HL-60/S4 treated with phorbol 12-myristate 13-acetate at 8.2 ng/mL for 4 days and 3 days (cell line): ENCODE measurements at regions not wholly inside any gene's neighbourhood (a gene's known extent, or its start where the extent isn't known, plus 50 kb on each side); places are given as distances from the start of the nearest gene placed in this dataset.
"Not testable (repeated sequence)": the region's sequence is repeated elsewhere in the genome, so short reads cannot be mapped to it uniquely, and the experiment has no call there.

Experiments
- in situ Hi-C: fragments of 300-500 bp; cut with MboI; formaldehyde crosslinking; loops from 2 replicates; pipeline ENCODE4 v1.15.0; 2022; ENCODE audit warnings: low sequenced_read_pairs

DNA sequence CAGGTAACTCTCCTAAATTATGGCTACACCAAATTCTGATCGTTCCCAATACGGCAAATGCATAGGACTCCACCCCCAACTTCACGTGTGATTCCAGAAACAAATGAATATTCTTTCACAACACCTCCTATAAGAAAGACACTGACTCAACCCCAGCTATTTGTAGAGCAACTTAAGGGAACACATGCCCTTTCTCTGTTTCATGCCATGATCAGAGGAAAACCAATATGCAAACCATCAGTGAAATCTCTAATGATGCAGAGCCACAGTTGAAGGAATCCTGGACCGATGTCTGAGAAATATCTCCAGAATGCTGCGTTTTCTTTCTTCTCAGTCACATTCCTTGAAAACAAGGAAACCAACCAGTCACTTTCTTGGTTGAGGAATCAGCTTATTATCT is 164.2 kb upstream of the PTBP2 start:
- in situ Hi-C loops = no loop called here

DNA sequence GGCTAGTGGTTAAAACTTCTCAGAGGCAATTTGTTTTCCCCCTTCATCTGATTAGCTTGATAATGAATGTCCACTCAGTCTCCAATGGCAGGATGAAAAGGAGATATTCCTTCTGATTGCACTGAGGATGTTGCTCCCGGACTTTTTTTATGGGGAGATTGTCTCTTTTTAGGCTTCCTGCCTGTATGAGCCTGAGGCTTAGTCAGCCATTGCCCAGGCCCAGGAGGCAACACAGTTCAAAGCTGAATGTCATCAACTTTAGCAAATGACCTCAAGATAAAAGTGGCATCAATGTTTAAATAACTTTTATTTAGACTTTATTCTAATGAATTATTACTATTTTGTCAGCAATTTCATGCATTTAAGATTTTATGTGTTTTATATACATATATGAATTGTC is 162.9 kb upstream of the PTBP2 start:
- in situ Hi-C loops = no loop called here

- in situ Hi-C loops = no loop called here
These were observed 162.4 kb upstream of the PTBP2 start for GRCh38 chr1:96559181-96559580.

DNA sequence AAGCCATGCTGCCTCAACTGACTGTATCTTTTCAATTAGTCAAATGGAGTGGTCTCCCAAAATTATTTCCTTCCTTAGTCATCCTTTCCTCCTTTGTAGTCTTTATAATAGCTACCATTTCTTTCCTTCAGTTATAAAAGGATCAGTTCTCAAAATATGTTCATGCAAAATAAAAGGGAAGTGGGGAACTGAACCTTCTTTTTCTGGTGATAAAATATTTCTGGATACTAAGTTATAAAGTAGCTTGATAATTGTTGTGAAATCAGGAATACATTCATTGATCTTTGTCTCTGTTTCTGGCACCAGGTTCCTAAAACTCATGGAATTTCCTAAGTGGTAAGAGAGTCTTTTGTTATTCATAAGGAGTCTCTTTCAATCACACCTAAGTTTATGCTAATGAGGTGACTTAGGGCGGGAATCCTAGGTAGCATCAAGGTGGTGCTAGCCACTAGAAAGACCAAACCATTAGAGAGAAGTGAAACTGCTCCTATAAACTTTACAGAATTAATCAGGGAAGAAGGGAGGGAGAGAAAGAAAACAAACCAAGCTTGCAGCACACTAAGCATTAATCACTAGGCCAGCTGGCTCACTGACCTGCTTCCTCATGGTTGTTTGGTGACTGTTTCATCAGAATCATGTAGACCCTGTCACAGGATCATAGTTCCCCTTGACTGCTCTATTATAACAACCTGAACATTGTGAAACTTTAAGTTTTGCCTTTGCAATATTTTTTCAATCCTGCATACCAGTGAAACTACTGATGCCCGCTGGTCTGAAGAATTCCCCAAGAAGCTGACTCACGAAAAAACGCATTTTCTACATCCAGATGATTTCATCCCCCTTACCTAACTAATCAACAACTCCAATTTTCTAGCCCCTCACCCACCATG is 161.6 kb upstream of the PTBP2 start:
- in situ Hi-C loops = no loop called here

DNA sequence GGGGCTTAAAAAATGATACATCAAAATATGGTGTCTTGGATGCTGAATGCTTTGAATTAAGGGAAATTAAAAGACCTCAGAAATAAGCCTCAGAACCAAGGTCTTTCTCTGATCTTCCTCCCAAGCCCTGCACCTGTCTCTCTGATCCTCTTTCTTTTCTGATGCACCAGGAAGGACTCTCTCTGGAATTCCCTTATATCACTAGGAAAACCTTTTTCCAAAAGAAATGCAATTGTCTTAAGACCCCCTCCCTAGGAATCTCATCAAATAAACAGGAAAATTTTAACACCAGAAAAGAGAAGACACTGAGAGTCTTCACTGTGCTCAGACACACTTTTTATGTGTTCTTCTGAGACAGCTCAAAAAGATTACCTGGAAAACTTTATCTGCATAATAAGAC is 159.5 kb upstream of the PTBP2 start:
- in situ Hi-C loops = no loop called here

DNA sequence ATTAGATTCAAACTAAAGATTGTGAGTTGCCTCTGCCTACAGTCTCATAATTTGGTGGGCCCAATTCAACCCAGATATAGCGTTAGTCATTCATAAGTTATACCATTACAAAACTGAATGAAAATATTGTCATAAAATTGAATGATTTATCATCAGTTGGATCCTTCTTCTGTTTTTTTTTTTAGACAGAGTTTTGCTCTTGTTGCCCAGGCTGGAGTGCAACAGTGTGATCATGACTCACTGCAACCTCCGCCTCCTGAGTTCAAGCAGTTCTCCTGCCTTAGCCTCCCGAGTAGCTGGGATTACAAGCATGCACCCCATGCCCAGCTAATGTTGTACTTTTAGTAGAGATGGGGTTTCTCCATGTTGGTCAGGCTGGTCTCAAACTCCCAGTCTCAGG is 157.2 kb upstream of the PTBP2 start:
- in situ Hi-C loops = not testable (repeated sequence)

GRCh38 chr1:96565546-96565945 is 156.0 kb upstream of the PTBP2 start:
- in situ Hi-C loops = no loop called here

GRCh38 chr1:96568639-96569038 is 152.9 kb upstream of the PTBP2 start:
- in situ Hi-C loops = no loop called here

DNA sequence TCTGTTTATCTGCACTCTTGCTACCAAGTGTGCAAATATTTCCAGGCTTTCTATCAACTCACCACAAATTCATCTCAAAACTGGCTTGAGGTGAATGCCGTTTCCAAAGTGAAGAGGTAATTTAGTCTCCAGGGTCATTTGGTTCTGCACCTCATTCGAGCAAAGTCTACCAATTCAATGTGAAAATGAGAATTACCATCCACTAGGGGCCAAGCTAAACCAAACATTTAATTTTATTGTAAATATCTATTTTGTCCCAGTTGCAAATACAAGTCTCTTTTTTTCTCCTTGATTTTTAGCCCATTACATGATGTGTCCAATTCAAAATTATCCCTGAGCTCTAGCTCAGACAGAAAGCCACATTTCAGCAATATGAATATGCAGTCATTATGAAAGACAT is 152.3 kb upstream of the PTBP2 start:
- in situ Hi-C loops = no loop called here

GRCh38 chr1:96579636-96580035 is 141.9 kb upstream of the PTBP2 start:
- in situ Hi-C loops = no loop called here

- in situ Hi-C loops = no loop called here
These were observed 140.7 kb upstream of the PTBP2 start for GRCh38 chr1:96580920-96581319.

DNA sequence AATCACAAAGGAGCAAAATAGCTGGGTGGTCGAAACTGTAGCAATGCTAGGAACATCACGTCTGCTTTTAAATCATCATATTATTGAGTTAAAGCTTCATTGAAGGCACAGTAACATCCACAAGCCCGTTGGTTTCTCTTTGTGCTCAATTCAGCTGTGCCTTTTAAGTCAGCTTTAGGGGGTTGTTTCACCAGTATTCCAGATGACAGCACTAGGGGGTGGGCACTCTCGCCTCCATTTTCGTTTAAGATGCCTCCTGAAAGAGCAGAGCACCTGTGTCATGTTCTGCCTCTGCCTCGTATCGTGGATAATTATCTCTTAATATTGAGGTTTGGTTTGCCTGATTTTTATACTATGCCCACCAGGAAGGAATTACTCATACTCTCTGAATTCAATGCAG is 139.8 kb upstream of the PTBP2 start:
- in situ Hi-C loops = no loop called here

DNA sequence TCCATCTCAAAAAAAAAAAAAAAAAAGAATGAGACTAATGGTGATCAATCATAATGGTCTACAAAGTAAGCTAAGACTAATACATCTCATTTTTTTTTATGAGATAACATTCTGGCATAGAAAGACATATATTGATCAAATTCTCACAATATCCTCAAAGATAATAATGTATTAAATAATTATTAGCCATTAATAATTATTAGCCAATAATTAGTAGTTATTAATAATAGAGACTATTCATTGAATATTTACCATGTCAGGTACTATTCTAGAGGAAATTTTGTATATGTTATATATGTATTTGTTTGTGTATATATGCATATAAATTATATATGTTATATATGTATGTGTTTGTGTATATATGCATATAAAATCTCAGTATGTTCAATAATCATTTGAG is 137.7 kb upstream of the PTBP2 start:
- in situ Hi-C loops = no loop called here

GRCh38 chr1:96587222-96587621 is 134.4 kb upstream of the PTBP2 start:
- in situ Hi-C loops = no loop called here

DNA sequence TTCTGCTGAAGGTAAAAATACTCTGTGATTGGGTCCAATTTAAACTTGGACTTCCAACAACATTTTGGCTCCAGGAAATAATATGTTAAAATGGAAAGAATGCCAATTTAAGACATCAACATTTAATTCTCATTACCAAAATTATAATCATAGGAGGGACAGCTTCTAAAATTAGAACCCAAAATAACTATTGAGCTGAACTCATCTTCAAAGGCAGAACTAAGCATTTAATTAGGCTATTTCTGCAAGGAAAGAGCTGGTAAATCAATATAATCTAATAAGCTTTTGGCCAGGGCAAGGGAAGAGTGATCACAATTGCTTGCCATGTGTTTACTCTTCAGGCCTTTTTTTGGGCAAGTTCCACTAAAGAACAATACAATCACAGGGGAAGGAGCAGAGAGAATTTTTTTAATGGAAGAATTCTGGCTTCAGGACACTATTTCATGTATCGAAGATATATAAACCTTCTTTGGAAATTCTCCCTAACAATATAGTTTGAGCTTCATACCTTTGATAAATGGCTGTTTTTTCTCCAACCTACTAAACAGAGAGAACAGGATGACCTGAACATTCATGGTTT is 133.1 kb upstream of the PTBP2 start:
- in situ Hi-C loops = no loop called here

DNA sequence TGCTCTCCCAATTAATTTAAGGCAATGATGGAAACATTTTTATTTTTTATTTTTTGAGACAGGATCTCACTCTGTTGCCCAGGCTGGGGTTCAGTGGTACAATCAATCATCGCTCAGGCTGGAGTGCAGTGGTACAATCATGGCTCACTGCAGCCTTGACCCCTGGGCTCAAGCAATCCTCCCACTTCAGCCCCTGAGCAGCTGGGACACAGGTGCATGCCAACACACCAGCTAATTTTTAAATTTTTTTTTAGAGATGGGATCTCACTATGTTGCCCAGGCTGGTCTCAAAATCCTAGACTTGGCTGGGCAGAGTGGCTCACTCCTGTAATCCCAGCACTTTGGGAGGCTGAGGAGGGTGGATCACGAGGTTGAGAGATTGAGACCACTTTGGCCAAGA is 126.1 kb upstream of the PTBP2 start:
- in situ Hi-C loops = not testable (repeated sequence)

DNA sequence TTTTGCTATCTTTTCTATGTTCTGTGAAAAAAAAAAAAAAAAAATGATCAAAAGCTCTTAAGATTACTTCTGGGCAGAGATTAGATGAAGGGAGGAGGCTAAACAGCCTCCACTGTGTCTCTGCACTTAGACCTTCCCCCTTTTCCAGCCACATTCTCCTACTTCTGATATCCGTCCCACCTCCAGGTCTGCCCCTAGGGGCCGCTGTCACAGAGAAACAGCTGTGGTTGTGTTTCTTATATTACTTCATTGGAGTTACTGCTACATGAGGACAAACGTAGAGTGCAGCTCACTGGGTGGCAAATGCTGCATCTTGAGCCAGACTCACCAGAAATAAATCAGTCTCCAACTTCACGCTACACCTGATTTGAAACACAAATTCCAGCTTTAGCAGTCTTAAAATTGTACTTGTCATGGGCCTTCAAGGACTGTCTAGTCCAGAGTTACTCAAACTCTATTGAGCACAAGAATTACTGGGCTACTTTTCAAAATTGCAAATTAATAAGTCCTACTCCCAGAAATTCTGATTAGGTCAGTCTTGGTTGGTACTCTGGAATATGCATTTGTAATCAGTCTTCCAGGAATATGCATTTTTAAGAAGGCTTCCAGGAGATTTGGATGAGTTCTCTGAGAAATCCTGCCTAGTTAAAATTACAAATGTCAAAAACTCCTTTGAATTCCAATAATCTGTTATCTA is 125.2 kb upstream of the PTBP2 start:
- in situ Hi-C loops = no loop called here

DNA sequence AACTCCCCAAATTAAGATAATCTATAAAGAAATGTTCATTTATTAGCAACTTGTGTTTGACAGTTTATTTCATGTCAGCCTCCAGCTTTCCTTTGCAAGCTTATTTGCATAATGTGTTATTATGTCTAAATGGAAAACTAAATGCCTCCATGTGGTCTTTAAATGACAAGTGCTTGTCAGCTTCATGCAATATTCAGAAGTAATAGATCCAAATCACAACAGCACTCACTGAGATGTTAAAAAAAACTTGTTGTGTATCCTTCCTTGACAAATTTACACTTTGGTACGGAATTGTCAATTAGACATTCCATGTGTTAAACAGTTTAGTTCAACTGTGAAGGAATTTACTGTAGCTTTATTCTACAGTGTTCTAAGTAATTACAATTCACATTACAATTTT is 124.4 kb upstream of the PTBP2 start:
- in situ Hi-C loops = no loop called here

DNA sequence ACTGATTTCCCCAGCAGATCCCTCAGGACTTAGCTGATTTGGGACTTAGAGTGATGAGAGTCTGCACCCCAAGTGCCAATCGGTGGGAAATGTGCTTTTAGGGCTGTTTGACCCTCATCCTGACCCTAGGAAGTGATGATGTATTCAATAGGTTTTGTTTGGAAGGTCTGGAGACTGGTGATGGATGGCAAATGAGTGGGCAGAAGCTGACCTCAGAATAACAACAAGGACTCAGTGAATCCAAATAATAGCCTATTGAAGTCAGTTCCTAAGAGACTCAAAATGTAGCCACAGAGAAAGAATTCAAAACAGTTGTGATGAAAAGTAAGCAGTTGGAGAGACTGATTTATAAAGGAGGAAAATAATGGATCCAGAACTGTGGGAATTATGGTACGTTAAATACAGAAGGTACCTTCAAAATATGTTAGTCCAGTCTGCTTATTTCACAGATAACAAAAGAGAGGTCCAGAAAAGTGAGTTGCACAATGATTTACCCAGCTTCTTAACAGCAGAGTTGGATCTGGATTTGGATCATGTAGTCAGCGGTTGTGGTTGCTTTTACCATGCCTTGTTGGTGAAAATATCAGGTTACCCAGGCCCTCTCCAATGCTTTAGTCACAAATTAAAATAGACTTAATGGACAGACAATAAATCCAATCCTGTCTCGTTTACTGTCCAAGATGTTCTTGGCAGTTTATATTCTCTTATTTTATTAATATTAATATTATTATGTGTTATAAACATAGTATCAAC is 123.0 kb upstream of the PTBP2 start:
- in situ Hi-C loops = no loop called here

GRCh38 chr1:96604620-96605019 is 117.0 kb upstream of the PTBP2 start:
- in situ Hi-C loops = not testable (repeated sequence)

- in situ Hi-C loops = not testable (repeated sequence)
These were observed 104.2 kb upstream of the PTBP2 start for GRCh38 chr1:96617375-96617774.
